Keratinocyte (primary cell): ENCODE measurements at regions not wholly inside any gene's neighbourhood (a gene's known extent, or its start where the extent isn't known, plus 50 kb on each side); places are given as distances from the start of the nearest gene placed in this dataset.

ENCODE experiments used
- DNase-seq: peaks from one replicate; pipeline ENCODE4 v3.0.0-alpha.2; 2011; ENCODE audit warnings: low read depth, missing footprints, low spot score
- FAIRE-seq: peaks from 2 replicates; lab custom pipeline; 2011; peaks lifted over from hg19 to GRCh38; lab: Jason Lieb, UNC
- H2AFZ ChIP-seq: 2 replicates; pipeline ENCODE4 v1.6.0; 2012; ENCODE audit warnings: low read length, control low read depth, inconsistent platforms; ENCODE audit not compliant: control insufficient read depth
- H3K27ac ChIP-seq: 2 replicates; pipeline ENCODE4 v1.5.1; 2011; ENCODE audit warnings: low read length; ENCODE audit not compliant: control insufficient read depth, insufficient read depth
- H3K27me3 ChIP-seq: 3 replicates; pipeline ENCODE4 v1.6.0; 2011; ENCODE audit warnings: low read length; ENCODE audit not compliant: control insufficient read depth, insufficient read depth; ENCODE audit errors: extremely low read depth
- H3K36me3 ChIP-seq, 2 experiments: 2 replicates in 1 of 2; 3 replicates in 1 of 2; pipeline ENCODE4 v1.5.1; 2011; ENCODE audit warnings: low read length in 2 of 2, mild to moderate bottlenecking in 1 of 2; ENCODE audit not compliant: control insufficient read depth in 2 of 2, insufficient read depth in 2 of 2; ENCODE audit errors: extremely low read depth in 1 of 2
- H3K4me1 ChIP-seq: 3 replicates; pipeline ENCODE4 v1.5.1; 2011; ENCODE audit warnings: low read length; ENCODE audit not compliant: control insufficient read depth, insufficient read depth; ENCODE audit errors: extremely low read depth
- H3K4me2 ChIP-seq: 3 replicates; pipeline ENCODE4 v1.6.0; 2011; ENCODE audit warnings: low read depth, low read length; ENCODE audit not compliant: control insufficient read depth, insufficient read depth; ENCODE audit errors: extremely low read depth
- H3K4me3 ChIP-seq, 3 experiments: fragments of 200-600 bp in 1 of 3; sonication (generic) in 1 of 3; 2 replicates in 2 of 3; 3 replicates in 1 of 3; pipeline ENCODE4 v1.5.1; 2011 to 2016; ENCODE audit warnings: low read length in 3 of 3, mild to moderate bottlenecking in 3 of 3, control low read depth in 2 of 3, inconsistent platforms in 1 of 3, low read depth in 1 of 3, mixed read lengths in 1 of 3, mixed run types in 1 of 3, moderate library complexity in 1 of 3; ENCODE audit not compliant: control insufficient read depth in 2 of 3, insufficient read depth in 2 of 3; ENCODE audit errors: extremely low read depth in 1 of 3
- H3K79me2 ChIP-seq: 2 replicates; pipeline ENCODE4 v1.6.0; 2012; ENCODE audit warnings: low read length; ENCODE audit not compliant: control insufficient read depth, insufficient read depth
- H3K9ac ChIP-seq: 3 replicates; pipeline ENCODE4 v1.6.0; 2011; ENCODE audit warnings: low read length; ENCODE audit not compliant: control insufficient read depth, insufficient read depth; ENCODE audit errors: extremely low read depth
- H3K9me1 ChIP-seq: 3 replicates; pipeline ENCODE4 v1.6.0; 2011; ENCODE audit warnings: low read length; ENCODE audit not compliant: control insufficient read depth, insufficient read depth; ENCODE audit errors: extremely low read depth
- H3K9me3 ChIP-seq: 2 replicates; pipeline ENCODE4 v1.5.1; 2012; ENCODE audit warnings: low read depth, low read length; ENCODE audit not compliant: control insufficient read depth
- H4K20me1 ChIP-seq: 3 replicates; pipeline ENCODE4 v1.6.0; 2011; ENCODE audit warnings: low read length; ENCODE audit not compliant: control insufficient read depth, insufficient read depth; ENCODE audit errors: extremely low read depth
- EZH2 ChIP-seq: IDR thresholded peaks from one replicate; pipeline ENCODE4 v1.6.1; 2012; ENCODE audit warnings: inconsistent platforms, mild to moderate bottlenecking, low read length, moderate library complexity
- dilution Hi-C: fragments of 300-500 bp; cut with MboI; formaldehyde crosslinking; loops from one replicate; pipeline ENCODE4 v1.7.0; 2020; ENCODE audit warnings: low sequenced_read_pairs; ENCODE audit not compliant: extremely low pct_ligation_motif_present
- TF ChIP-seq, protein P1 (sequence below), 3 experiments: IDR thresholded peaks in 1 of 3; conservative IDR thresholded peaks in 1 of 3; optimal IDR thresholded peaks in 1 of 3; 2 replicates in 2 of 3; 3 replicates in 1 of 3; pipeline versions ENCODE3 to v1.5.1; 2011; ENCODE audit warnings: low read length in 3 of 3, mild to moderate bottlenecking in 3 of 3, moderate library complexity in 2 of 3, control low read depth in 1 of 3, inconsistent platforms in 1 of 3; ENCODE audit not compliant: insufficient read depth in 2 of 3; ENCODE audit errors: extremely low read depth in 1 of 3

DNA sequence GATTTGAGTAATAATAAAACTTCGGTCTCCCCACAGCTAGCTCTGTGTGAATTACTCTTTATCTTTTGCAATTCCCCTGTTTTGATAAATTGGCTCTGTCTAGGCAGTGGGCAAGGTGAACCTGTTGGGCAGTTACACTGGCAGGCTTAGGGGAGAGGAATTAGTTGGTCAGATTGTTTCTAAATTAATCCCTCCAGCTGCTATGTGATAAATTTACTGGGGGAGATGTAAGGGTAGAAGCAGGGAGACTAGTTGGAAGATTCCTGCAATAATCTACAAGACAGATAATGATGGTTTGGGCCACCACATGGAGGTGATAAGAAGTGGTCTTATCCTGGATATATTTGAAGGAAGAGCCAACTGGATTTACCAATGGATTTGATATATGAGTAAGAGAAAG lies 118.5 kb upstream of the TACR1 start:
- TF ChIP-seq, protein P1, sequence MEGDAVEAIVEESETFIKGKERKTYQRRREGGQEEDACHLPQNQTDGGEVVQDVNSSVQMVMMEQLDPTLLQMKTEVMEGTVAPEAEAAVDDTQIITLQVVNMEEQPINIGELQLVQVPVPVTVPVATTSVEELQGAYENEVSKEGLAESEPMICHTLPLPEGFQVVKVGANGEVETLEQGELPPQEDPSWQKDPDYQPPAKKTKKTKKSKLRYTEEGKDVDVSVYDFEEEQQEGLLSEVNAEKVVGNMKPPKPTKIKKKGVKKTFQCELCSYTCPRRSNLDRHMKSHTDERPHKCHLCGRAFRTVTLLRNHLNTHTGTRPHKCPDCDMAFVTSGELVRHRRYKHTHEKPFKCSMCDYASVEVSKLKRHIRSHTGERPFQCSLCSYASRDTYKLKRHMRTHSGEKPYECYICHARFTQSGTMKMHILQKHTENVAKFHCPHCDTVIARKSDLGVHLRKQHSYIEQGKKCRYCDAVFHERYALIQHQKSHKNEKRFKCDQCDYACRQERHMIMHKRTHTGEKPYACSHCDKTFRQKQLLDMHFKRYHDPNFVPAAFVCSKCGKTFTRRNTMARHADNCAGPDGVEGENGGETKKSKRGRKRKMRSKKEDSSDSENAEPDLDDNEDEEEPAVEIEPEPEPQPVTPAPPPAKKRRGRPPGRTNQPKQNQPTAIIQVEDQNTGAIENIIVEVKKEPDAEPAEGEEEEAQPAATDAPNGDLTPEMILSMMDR (optimal IDR thresholded peaks at IDR 0.05 in 1 of 3, IDR thresholded peaks at IDR 0.05 in 1 of 3, conservative IDR thresholded peaks at IDR 0.05 in 1 of 3; ENCODE audit: extremely low read depth in 1 of 3, insufficient read depth in 2 of 3, low read length in 3 of 3) = no peak
- no peak for TF ChIP-seq EZH2
- no peak overlapping the region for H2AFZ ChIP-seq
- H3K4me3 ChIP-seq = no peak overlapping the region
- dilution Hi-C loops = no loop called here
- H3K9me3 ChIP-seq = no peaks in the 10 kb centered on the region
- H3K9me1 ChIP-seq = no peaks in the 10 kb centered on the region
- no peaks in the 10 kb centered on the region for H3K79me2 ChIP-seq
- H3K9ac ChIP-seq = no peak overlapping the region
- FAIRE-seq (no peak), DNase-seq (no peak)
- no peaks in the 10 kb centered on the region for H3K36me3 ChIP-seq
- no peak overlapping the region for H3K27ac ChIP-seq
- peaks cover 5% of the 10 kb centered on the region for H3K27me3 ChIP-seq
- H4K20me1 ChIP-seq = no peaks in the 10 kb centered on the region
- no peaks in the 10 kb centered on the region for H3K4me1 ChIP-seq
- no peak overlapping the region for H3K4me2 ChIP-seq

DNA sequence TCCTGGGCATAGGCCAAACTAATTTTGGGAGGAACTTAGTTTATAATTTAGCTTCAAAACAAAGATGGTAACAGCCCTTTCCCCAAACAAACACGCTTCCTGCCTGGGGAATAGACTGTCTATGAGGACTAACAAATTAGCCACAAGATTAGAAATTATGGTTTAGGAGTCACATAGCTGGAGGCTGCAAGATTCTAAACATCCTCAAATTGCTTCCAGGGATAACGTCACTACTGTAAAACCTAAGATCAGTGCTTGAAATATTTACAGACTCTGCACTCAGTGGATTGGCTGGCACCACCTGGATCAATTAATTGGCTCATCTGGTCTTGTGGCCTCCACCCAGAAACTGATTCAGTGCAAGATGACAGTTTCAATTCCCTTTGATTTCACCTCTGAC lies 118.0 kb upstream of the TACR1 start:
- no peak overlapping the region for H3K27ac ChIP-seq
- DNase-seq = no peak

More for the DNA sequence above, 118.0 kb upstream of the TACR1 start:
- no peak overlapping the region for H2AFZ ChIP-seq
- peaks cover 5% of the 10 kb centered on the region for H3K27me3 ChIP-seq
- no peaks in the 10 kb centered on the region for H3K9me3 ChIP-seq
- FAIRE-seq = no peak
- dilution Hi-C loops = no loop called here
- H3K4me2 ChIP-seq = no peak overlapping the region
- H3K9me1 ChIP-seq = no peaks in the 10 kb centered on the region
- H3K79me2 ChIP-seq = no peaks in the 10 kb centered on the region
- no peak for TF ChIP-seq EZH2
- TF ChIP-seq, protein P1 (optimal IDR thresholded peaks at IDR 0.05 in 1 of 3, IDR thresholded peaks at IDR 0.05 in 1 of 3, conservative IDR thresholded peaks at IDR 0.05 in 1 of 3; ENCODE audit: extremely low read depth in 1 of 3, insufficient read depth in 2 of 3, low read length in 3 of 3) = no peak
- no peaks in the 10 kb centered on the region for H4K20me1 ChIP-seq
- no peak overlapping the region for H3K9ac ChIP-seq
- H3K4me3 ChIP-seq = no peak overlapping the region
- no peaks in the 10 kb centered on the region for H3K36me3 ChIP-seq
- H3K4me1 ChIP-seq = no peaks in the 10 kb centered on the region
